ENCODE measurements at regions not wholly inside any gene's neighbourhood (a gene's known extent, or its start where the extent isn't known, plus 50 kb on each side); places are given as distances from the start of the nearest gene placed in this dataset.

- TF ChIP-seq CTCF (conservative IDR thresholded peaks at IDR 0.05; ENCODE audit: low read depth, low read length) (no peak), EZH2 (IDR thresholded peaks at IDR 0.05; ENCODE audit: low read length, unreplicated experiment) (no peak), EZH2phosphoT487 (IDR thresholded peaks at IDR 0.05; ENCODE audit: borderline replicate concordance, low read length) (no peak)
These were observed 120.2 kb downstream of the INHBB start for GRCh38 chr2:120465989-120466703.

All from PC-3 (cell line).